Endothelial cell (in vitro differentiated cells): ENCODE measurements at regions not wholly inside any gene's neighbourhood (a gene's known extent, or its start where the extent isn't known, plus 50 kb on each side); places are given as distances from the start of the nearest gene placed in this dataset.

Experiments
- DNase-seq: peaks from one replicate; pipeline ENCODE4 v3.0.0; 2021; ENCODE audit warnings: low spot score
- H3K27ac Mint-ChIP-seq: one replicate; pipeline ENCODE4 v1.8.0; 2021; ENCODE audit warnings: mixed read lengths, inconsistent platforms; ENCODE audit not compliant: unreplicated experiment
- H3K27me3 Mint-ChIP-seq: one replicate; pipeline ENCODE4 v1.8.0; 2021; ENCODE audit warnings: mild to moderate bottlenecking, moderate library complexity, mixed read lengths, inconsistent platforms; ENCODE audit not compliant: unreplicated experiment
- H3K36me3 Mint-ChIP-seq: one replicate; pipeline ENCODE4 v1.8.0; 2021; ENCODE audit warnings: mild to moderate bottlenecking, low read depth, mixed read lengths, inconsistent platforms; ENCODE audit not compliant: unreplicated experiment
- H3K4me1 Mint-ChIP-seq: one replicate; pipeline ENCODE4 v1.8.0; 2021; ENCODE audit warnings: mild to moderate bottlenecking, mixed read lengths, inconsistent platforms; ENCODE audit not compliant: unreplicated experiment
- H3K4me3 Mint-ChIP-seq: one replicate; pipeline ENCODE4 v1.8.0; 2021; ENCODE audit warnings: mild to moderate bottlenecking, mixed read lengths, inconsistent platforms; ENCODE audit not compliant: unreplicated experiment
- H3K9me3 Mint-ChIP-seq: one replicate; pipeline ENCODE4 v1.8.0; 2021; ENCODE audit warnings: mixed read lengths, inconsistent platforms; ENCODE audit not compliant: unreplicated experiment
- TF ChIP-seq, protein P1 (sequence below): fragments of 200-600 bp; sonication (generic); IDR thresholded peaks from one replicate; pipeline ENCODE4 v1.5.0; 2021; ENCODE audit warnings: antibody characterized with exemption; ENCODE audit not compliant: unreplicated experiment

DNA sequence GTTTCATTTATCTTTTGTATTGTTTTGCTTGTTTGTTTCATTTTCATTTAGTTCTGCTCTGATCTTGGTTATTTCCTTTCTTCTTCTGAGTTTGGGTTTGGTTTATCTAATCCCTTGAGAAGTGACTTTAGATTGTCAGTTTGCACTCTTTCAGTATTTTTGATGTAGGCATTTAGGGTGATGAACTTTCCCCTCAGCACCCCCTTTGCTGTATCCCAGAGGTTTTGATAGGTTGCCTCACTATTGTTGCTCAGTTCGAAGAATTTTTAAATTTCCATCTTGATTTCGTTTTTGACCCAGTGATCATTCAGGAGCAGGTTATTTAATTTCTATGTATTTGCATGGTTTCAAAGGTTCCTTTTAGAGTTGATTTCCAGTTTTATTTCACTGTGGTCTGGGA is 119.6 kb upstream of the SSTR4 start:
- TF ChIP-seq, protein P1, sequence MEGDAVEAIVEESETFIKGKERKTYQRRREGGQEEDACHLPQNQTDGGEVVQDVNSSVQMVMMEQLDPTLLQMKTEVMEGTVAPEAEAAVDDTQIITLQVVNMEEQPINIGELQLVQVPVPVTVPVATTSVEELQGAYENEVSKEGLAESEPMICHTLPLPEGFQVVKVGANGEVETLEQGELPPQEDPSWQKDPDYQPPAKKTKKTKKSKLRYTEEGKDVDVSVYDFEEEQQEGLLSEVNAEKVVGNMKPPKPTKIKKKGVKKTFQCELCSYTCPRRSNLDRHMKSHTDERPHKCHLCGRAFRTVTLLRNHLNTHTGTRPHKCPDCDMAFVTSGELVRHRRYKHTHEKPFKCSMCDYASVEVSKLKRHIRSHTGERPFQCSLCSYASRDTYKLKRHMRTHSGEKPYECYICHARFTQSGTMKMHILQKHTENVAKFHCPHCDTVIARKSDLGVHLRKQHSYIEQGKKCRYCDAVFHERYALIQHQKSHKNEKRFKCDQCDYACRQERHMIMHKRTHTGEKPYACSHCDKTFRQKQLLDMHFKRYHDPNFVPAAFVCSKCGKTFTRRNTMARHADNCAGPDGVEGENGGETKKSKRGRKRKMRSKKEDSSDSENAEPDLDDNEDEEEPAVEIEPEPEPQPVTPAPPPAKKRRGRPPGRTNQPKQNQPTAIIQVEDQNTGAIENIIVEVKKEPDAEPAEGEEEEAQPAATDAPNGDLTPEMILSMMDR, result no peak
- H3K9me3 Mint-ChIP-seq, result no peaks in the 10 kb centered on the region
- no peaks in the 10 kb centered on the region for H3K27me3 Mint-ChIP-seq
- H3K4me1 Mint-ChIP-seq, result no peaks in the 10 kb centered on the region
- no peak for DNase-seq
- H3K36me3 Mint-ChIP-seq, result no peaks in the 10 kb centered on the region
- H3K27ac Mint-ChIP-seq, result no peak overlapping the region
- no peak overlapping the region for H3K4me3 Mint-ChIP-seq

GRCh38 chr20:22916021-22916842 is 118.9 kb upstream of the SSTR4 start:
- Mint-ChIP-seq H3K4me3 (no peak overlapping the region), H3K9me3 (no peaks in the 10 kb centered on the region), H3K36me3 (no peaks in the 10 kb centered on the region), H3K27me3 (no peaks in the 10 kb centered on the region), H3K4me1 (no peaks in the 10 kb centered on the region), H3K27ac (no peak overlapping the region)
- TF ChIP-seq, protein P1, result no peak
- DNase-seq, result no peak

GRCh38 chr20:22918286-22918983 is 116.7 kb upstream of the SSTR4 start:
- Mint-ChIP-seq H3K27ac (no peak overlapping the region), H3K9me3 (no peaks in the 10 kb centered on the region), H3K27me3 (no peaks in the 10 kb centered on the region), H3K4me1 (no peaks in the 10 kb centered on the region), H3K4me3 (no peak overlapping the region), H3K36me3 (no peaks in the 10 kb centered on the region)
- DNase-seq, result no peak
- TF ChIP-seq, protein P1, result no peak

DNA sequence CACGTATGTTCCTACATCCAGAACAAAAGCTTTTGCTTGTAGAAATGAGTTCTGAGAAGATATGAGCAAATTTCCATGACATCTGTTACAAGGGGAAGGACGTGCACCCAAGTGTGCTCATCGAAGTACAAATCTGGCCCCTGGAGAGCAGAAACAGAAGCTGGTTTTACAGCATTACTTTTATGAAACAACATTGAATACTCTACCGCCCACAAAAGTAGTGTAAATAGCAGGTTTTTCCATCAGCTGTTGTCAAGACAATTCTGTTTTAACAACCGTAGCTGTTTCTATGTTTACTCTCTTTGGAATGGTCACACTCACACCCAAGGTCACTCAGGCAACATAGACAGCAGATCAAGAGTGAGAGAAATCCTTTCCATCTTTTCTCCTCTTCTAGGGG is 114.2 kb upstream of the SSTR4 start:
- no peak for DNase-seq
- H3K4me3 Mint-ChIP-seq, result no peak overlapping the region
- TF ChIP-seq, protein P1, result no peak
- H3K4me1 Mint-ChIP-seq, result no peaks in the 10 kb centered on the region
- no peaks in the 10 kb centered on the region for H3K36me3 Mint-ChIP-seq
- no peaks in the 10 kb centered on the region for H3K27me3 Mint-ChIP-seq
- no peak overlapping the region for H3K27ac Mint-ChIP-seq
- H3K9me3 Mint-ChIP-seq, result no peaks in the 10 kb centered on the region
